Endothelial cell of umbilical vein (primary cell): ENCODE measurements at regions not wholly inside any gene's neighbourhood (a gene's known extent, or its start where the extent isn't known, plus 50 kb on each side); places are given as distances from the start of the nearest gene placed in this dataset.

Experiments
- CTCF ChIP-seq, 2 donors: IDR thresholded peaks; 1 replicate in 1 of 2; 2 replicates in 1 of 2; pipeline ENCODE4 v1.5.1; 2011; ENCODE audit warnings: low read length in 2 of 2, mild to moderate bottlenecking in 2 of 2, moderate library complexity in 2 of 2, control low read depth in 1 of 2, inconsistent platforms in 1 of 2, low read depth in 1 of 2; ENCODE audit not compliant: insufficient read depth in 1 of 2; ENCODE audit errors: extremely low read depth in 1 of 2
- EZH2 ChIP-seq: IDR thresholded peaks from 2 replicates; pipeline ENCODE4 v1.6.1; 2012; ENCODE audit warnings: borderline replicate concordance, low read depth, mild to moderate bottlenecking, moderate library complexity, low read length, inconsistent platforms; ENCODE audit not compliant: severe bottlenecking
- MAX ChIP-seq: IDR thresholded peaks from 2 replicates; pipeline ENCODE4 v1.6.1; 2011; ENCODE audit not compliant: insufficient read depth, insufficient read length
- POLR2AphosphoS5 ChIP-seq: IDR thresholded peaks from 2 replicates; pipeline ENCODE4 v1.6.1; 2012; ENCODE audit warnings: low read depth, mild to moderate bottlenecking, control low read depth, low read length, moderate library complexity; ENCODE audit not compliant: insufficient read depth

- no peak for TF ChIP-seq CTCF (IDR thresholded peaks at IDR 0.05; ENCODE audit: extremely low read depth in 1 of 2, insufficient read depth in 1 of 2, low read depth in 1 of 2, low read length in 2 of 2)
- no peak for TF ChIP-seq POLR2AphosphoS5
- TF ChIP-seq EZH2: no peak
- TF ChIP-seq MAX: no peak
Measured at GRCh38 chr3:106533788-106534160, 665.0 kb upstream of the CBLB start.
